Esophagus muscularis mucosa (tissue), 4 donors: ENCODE measurements at regions not wholly inside any gene's neighbourhood (a gene's known extent, or its start where the extent isn't known, plus 50 kb on each side); places are given as distances from the start of the nearest gene placed in this dataset.

Source experiments
- DNase-seq: peaks from one replicate; pipeline ENCODE4 v3.0.0-alpha.2; 2017; ENCODE audit errors: extremely low spot score
- H3K27ac ChIP-seq, 4 donors: fragments of 200-600 bp; sonication (generic); replicated peaks in 1 of 4; 1 replicate in 3 of 4; 2 replicates in 1 of 4; pipeline ENCODE4 v1.5.1; 2016 to 2019; ENCODE audit warnings: mild to moderate bottlenecking in 1 of 4
- H3K27me3 ChIP-seq, 4 donors: fragments of 200-600 bp; sonication (generic); one replicate each; pipeline versions ENCODE4 v1.5.1 to v1.6.0; 2016 to 2019
- H3K36me3 ChIP-seq, 4 donors: fragments of 200-600 bp; sonication (generic); one replicate each; pipeline ENCODE4 v1.5.1; 2016 to 2019
- H3K4me1 ChIP-seq, 4 donors: fragments of 200-600 bp; sonication (generic); one replicate each; pipeline ENCODE4 v1.5.1; 2016 to 2019
- H3K4me3 ChIP-seq, 4 donors: fragments of 200-600 bp; sonication (generic); 1 replicate in 2 of 4; 2 replicates in 2 of 4; pipeline ENCODE4 v1.5.1; 2016 to 2019; ENCODE audit warnings: mild to moderate bottlenecking in 4 of 4, moderate library complexity in 1 of 4
- H3K9me3 ChIP-seq, 4 donors: fragments of 200-600 bp; sonication (generic); 1 replicate in 3 of 4; 2 replicates in 1 of 4; pipeline ENCODE4 v1.5.1; 2016 to 2019
- EP300 ChIP-seq: sonication (generic); formaldehyde crosslinking; IDR thresholded peaks from one replicate; pipeline ENCODE4 v1.6.1; 2017; ENCODE audit warnings: antibody characterized with exemption
- POLR2A ChIP-seq: fragments of 450-650 bp; IDR thresholded peaks from one replicate; pipeline ENCODE4 v1.6.1; 2017; ENCODE audit warnings: antibody characterized with exemption, moderate library complexity, mild to moderate bottlenecking, low read depth
- POLR2AphosphoS5 ChIP-seq, 2 donors: sonication (generic); formaldehyde crosslinking; IDR thresholded peaks; one replicate each; pipeline ENCODE4 v1.6.1; 2017; ENCODE audit warnings: antibody characterized with exemption in 2 of 2
- WGBS: methylation state at CpG from one replicate; pipeline ENCODE4 v1.1.5; 2018; 5-methylcytosine and 5-hydroxymethylcytosine counted together
- intact Hi-C: fragments of 100-400 bp; cut with DNase I; formaldehyde crosslinking; loops from one replicate; pipeline ENCODE4 v1.15.1; 2023
- TF ChIP-seq, protein P1 (sequence below), 3 experiments: fragments of 200-600 bp in 2 of 3; fragments of 450-650 bp in 1 of 3; sonication (generic) in 2 of 3; IDR thresholded peaks; one replicate each; pipeline ENCODE4 v1.5.1; 2017 to 2019; ENCODE audit warnings: antibody characterized with exemption in 3 of 3, mild to moderate bottlenecking in 2 of 3, moderate library complexity in 1 of 3

DNA sequence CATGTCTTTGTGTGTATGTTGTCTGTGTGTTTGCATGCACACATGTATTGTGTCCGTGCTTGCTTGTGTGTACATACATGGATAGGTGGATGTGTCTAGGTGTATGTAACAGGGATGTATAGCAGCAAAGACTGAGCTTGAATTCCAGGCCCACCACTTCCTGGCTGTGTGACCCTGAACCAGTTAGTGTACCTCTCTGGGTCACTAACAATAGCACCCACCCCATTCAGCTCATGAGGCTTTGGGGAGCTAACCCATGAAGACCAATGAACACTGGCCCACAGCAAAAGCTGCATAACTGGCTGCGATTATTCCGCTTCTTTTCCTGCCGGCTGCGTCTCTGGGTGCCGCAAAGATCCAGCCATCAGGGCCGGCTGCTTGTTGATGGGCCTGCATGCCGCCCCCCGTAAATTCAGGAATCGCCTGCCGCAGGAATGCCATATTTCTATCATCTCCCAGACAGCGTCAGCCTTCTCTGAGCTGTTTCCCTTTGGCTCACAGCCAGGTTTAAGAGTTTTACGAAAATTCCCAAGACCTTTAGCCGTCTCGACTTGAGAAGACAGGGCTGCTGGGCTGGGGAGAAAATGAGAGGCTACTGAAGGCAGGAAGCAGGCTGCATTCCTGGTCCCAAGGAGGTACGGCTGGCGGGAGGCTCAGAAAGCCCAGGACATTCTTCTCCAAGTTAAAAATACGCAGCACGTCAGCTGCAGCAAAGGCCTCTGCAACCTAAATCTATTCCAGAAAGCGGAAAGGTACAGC lies 224.6 kb downstream of the MN1 start:
- no peak overlapping the region for H3K4me3 ChIP-seq
- H3K4me1 ChIP-seq = peaks cover 1 to 36% (median 22%) of the 10 kb centered on the region in 4 donors
- TF ChIP-seq POLR2AphosphoS5 (IDR thresholded peaks at IDR 0.05) (peak in 1 of 2 donors; percentile 16), POLR2A (no peak), EP300 (no peak)
- TF ChIP-seq, protein P1, sequence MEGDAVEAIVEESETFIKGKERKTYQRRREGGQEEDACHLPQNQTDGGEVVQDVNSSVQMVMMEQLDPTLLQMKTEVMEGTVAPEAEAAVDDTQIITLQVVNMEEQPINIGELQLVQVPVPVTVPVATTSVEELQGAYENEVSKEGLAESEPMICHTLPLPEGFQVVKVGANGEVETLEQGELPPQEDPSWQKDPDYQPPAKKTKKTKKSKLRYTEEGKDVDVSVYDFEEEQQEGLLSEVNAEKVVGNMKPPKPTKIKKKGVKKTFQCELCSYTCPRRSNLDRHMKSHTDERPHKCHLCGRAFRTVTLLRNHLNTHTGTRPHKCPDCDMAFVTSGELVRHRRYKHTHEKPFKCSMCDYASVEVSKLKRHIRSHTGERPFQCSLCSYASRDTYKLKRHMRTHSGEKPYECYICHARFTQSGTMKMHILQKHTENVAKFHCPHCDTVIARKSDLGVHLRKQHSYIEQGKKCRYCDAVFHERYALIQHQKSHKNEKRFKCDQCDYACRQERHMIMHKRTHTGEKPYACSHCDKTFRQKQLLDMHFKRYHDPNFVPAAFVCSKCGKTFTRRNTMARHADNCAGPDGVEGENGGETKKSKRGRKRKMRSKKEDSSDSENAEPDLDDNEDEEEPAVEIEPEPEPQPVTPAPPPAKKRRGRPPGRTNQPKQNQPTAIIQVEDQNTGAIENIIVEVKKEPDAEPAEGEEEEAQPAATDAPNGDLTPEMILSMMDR (IDR thresholded peaks at IDR 0.05) = no peak
- WGBS = 71% methylated on average over 20 of the region's 20 CpGs
- H3K9me3 ChIP-seq = peaks cover 0 to 7% (median 5%) of the 10 kb centered on the region in 4 donors
- H3K27me3 ChIP-seq = peaks cover 0 to 24% (median 0%) of the 10 kb centered on the region in 4 donors
- no peaks in the 10 kb centered on the region for H3K36me3 ChIP-seq
- intact Hi-C loops = no loop called here
- DNase-seq = no peak
- peak overlapping the region; percentile 34 to 57 (median 51) for H3K27ac ChIP-seq

DNA sequence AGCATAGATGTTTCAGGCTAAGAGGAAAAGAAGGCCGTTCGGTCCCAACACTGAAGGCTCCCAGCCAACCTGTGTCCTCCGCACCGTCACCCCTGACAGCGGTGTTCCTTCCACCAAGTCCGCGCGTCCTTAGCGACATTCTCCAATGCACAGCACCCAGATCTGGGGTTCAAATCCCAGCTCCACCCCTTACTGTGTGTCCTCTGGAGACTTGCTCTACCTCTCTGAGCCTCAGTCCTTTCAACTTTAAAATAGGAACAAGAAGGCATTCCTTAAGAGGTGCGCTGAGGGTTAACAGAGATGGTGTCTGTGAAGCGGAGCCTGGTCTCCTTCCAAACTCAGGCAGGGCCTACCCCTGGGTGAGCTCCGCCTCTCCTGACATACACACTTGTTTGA lies 224.0 kb downstream of the MN1 start:
- H3K27ac ChIP-seq = peak overlapping the region; percentile 34 to 57 (median 51)

DNA sequence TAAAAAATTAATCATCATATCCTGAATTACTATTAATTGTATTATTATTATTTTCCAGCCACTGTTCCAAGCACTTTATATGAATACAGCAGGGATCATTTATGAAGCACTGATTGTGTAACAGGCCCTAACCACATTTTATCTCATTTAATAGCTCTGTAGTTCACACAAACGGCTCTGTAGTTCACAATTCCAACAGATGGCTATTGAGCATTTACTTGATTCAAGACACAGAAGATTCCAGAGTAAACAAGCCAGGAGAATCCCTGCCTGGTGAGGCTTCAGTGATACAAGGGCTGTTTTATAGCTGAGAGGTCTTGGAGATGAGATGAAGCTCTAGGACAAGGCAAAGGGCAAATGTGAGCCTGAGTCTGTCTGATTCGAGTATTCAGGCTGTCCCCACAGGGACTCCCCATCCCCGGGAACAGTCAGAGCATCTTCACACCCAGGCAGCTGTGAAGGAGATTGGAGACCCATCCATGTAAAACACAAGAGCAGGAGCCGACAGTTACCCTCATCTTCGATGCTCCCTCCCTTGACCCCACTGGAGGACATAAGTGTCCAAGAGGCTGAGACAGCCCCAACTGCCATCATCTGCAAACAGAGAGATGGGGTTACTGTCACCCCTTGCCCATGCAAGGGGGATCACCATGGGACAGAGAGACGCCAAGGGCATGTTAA lies 222.5 kb downstream of the MN1 start:
- 58% methylated on average over 5 of the region's 6 CpGs for WGBS
- peaks cover 3 to 46% (median 38%) of the 10 kb centered on the region in 4 donors for H3K4me1 ChIP-seq
- peaks cover 0 to 4% (median 0%) of the 10 kb centered on the region in 4 donors for H3K27me3 ChIP-seq
- intact Hi-C loops = no loop called here
- DNase-seq = no peak
- no peaks in the 10 kb centered on the region for H3K9me3 ChIP-seq
- TF ChIP-seq, protein P1 (IDR thresholded peaks at IDR 0.05) = no peak
- TF ChIP-seq POLR2A (no peak), EP300 (no peak), POLR2AphosphoS5 (IDR thresholded peaks at IDR 0.05) (no peak)
- H3K4me3 ChIP-seq = no peak overlapping the region
- peak overlapping the region in 1 of 4 donors; percentile 1 for H3K27ac ChIP-seq
- H3K36me3 ChIP-seq = no peaks in the 10 kb centered on the region

More for the DNA sequence above, 224.0 kb downstream of the MN1 start:
- 92% methylated on average over 12 of the region's 12 CpGs for WGBS
- DNase-seq = no peak
- Histone ChIP-seq H3K9me3 (peaks cover 0 to 1% (median 0%) of the 10 kb centered on the region in 4 donors), H3K36me3 (no peaks in the 10 kb centered on the region), H3K4me3 (no peak overlapping the region), H3K4me1 (peaks cover 3 to 42% (median 28%) of the 10 kb centered on the region in 4 donors), H3K27me3 (peaks cover 0 to 19% (median 0%) of the 10 kb centered on the region in 4 donors)
- intact Hi-C loops = no loop called here
- TF ChIP-seq POLR2AphosphoS5 (IDR thresholded peaks at IDR 0.05) (no peak), POLR2A (no peak), EP300 (no peak)
- TF ChIP-seq, protein P1 (IDR thresholded peaks at IDR 0.05) = no peak

DNA sequence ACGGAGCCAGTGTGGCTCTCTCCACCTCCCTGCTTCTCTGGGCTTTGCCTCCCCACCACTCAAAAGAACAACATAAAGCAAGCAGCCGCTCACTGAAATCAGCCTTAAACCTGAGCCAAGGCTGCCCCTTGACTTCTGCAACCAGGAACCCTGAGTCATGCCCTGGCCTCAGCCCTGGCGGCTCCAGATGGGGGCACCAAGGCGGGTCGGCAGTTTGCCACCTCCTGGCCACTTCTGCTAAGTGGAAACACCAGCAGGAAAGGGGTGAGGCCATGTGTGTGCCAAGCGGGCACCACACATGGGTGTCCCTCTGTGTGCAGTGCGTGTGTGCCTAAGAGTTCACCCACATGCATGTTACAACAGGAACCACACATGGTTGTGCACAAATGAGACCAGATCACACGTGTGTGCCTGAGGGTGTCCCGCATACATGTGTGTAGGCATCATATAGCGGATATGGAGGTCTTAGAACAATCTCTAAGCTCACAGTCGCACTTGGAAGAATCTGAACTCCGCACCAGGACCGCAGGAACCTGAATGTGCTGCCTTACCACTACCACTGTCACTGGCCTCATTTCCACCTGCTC lies 221.2 kb downstream of the MN1 start:
- TF ChIP-seq EP300 (no peak), POLR2AphosphoS5 (IDR thresholded peaks at IDR 0.05) (no peak), POLR2A (no peak)
- TF ChIP-seq, protein P1 (IDR thresholded peaks at IDR 0.05) = no peak
- no peaks in the 10 kb centered on the region for H3K36me3 ChIP-seq
- no peak overlapping the region for H3K27ac ChIP-seq
- WGBS = 89% methylated on average over 9 of the region's 13 CpGs
- H3K4me1 ChIP-seq = peaks cover 3 to 46% (median 40%) of the 10 kb centered on the region in 4 donors
- H3K27me3 ChIP-seq = no peaks in the 10 kb centered on the region
- no peak overlapping the region for H3K4me3 ChIP-seq
- no peak for DNase-seq
- intact Hi-C loops = no loop called here
- H3K9me3 ChIP-seq = no peaks in the 10 kb centered on the region
